ENCODE measurements at regions not wholly inside any gene's neighbourhood (a gene's known extent, or its start where the extent isn't known, plus 50 kb on each side); places are given as distances from the start of the nearest gene placed in this dataset.

DNA sequence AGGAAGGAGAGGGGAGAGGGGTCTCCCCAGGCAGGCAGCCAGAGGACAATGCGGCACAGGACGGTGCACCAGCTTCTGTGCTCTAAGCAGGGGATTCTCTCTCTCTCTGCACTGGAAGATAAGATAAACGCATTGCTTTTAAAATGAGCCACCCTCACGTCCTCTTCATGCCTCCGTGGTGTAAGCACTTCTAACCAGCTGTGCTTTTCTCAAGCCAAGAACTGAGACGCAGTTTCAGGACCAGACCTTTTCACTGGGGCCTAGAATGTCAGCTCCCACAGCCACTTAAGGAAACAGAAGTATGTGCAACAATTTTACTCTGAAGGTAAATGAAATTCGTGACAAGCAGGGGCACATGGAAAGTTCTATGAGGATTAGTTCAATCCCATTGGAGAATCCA is 82.4 kb downstream of the PSMB1 start:
- TF ChIP-seq, protein P1, sequence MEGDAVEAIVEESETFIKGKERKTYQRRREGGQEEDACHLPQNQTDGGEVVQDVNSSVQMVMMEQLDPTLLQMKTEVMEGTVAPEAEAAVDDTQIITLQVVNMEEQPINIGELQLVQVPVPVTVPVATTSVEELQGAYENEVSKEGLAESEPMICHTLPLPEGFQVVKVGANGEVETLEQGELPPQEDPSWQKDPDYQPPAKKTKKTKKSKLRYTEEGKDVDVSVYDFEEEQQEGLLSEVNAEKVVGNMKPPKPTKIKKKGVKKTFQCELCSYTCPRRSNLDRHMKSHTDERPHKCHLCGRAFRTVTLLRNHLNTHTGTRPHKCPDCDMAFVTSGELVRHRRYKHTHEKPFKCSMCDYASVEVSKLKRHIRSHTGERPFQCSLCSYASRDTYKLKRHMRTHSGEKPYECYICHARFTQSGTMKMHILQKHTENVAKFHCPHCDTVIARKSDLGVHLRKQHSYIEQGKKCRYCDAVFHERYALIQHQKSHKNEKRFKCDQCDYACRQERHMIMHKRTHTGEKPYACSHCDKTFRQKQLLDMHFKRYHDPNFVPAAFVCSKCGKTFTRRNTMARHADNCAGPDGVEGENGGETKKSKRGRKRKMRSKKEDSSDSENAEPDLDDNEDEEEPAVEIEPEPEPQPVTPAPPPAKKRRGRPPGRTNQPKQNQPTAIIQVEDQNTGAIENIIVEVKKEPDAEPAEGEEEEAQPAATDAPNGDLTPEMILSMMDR (IDR thresholded peaks at IDR 0.05; ENCODE audit: low read depth, low read length), result no peak
- no peak for TF ChIP-seq EZH2phosphoT487 (IDR thresholded peaks at IDR 0.05; ENCODE audit: low read depth)

All from OCI-LY3 (cell line).